ENCODE measurements at regions not wholly inside any gene's neighbourhood (a gene's known extent, or its start where the extent isn't known, plus 50 kb on each side); places are given as distances from the start of the nearest gene placed in this dataset.
A peak's percentile ranks its signal among the peaks of the same experiment; 100 is the strongest.

- DNase-seq (ENCODE audit: low read depth, low spot score): no peak
Observed at GRCh38 chr2:137824501-137824900, 139.8 kb upstream of the HNMT start.

- no peak for DNase-seq (ENCODE audit: low read depth, low spot score)
Observed at GRCh38 chr2:137826373-137827372, 137.6 kb upstream of the HNMT start.

GRCh38 chr2:137828624-137829023 lies 135.6 kb upstream of the HNMT start:
- peak; percentile 11 for DNase-seq (ENCODE audit: low read depth, low spot score)

- DNase-seq (ENCODE audit: low read depth, low spot score): no peak
Observed at GRCh38 chr2:137829251-137829650, 135.0 kb upstream of the HNMT start.

GRCh38 chr2:137834760-137835379 lies 129.4 kb upstream of the HNMT start:
- DNase-seq (ENCODE audit: low read depth, low spot score): no peak

- DNase-seq (ENCODE audit: low read depth, low spot score): no peak
Observed at GRCh38 chr2:137836671-137837070, 127.6 kb upstream of the HNMT start.

GRCh38 chr2:137837830-137838229 lies 126.4 kb upstream of the HNMT start:
- no peak for DNase-seq (ENCODE audit: low read depth, low spot score)

- no peak for DNase-seq (ENCODE audit: low read depth, low spot score)
Observed at GRCh38 chr2:137838255-137839092, 125.8 kb upstream of the HNMT start.

- no peak for DNase-seq (ENCODE audit: low read depth, low spot score)
Observed at GRCh38 chr2:137842430-137842829, 121.8 kb upstream of the HNMT start.

GRCh38 chr2:137842952-137843351 lies 121.3 kb upstream of the HNMT start:
- no peak for DNase-seq (ENCODE audit: low read depth, low spot score)

- DNase-seq (ENCODE audit: low read depth, low spot score): no peak
Observed at GRCh38 chr2:137845422-137845821, 118.9 kb upstream of the HNMT start.

- no peak for DNase-seq (ENCODE audit: low read depth, low spot score)
Observed at GRCh38 chr2:137846993-137847392, 117.3 kb upstream of the HNMT start.

- no peak for DNase-seq (ENCODE audit: low read depth, low spot score)
Observed at GRCh38 chr2:137847443-137847842, 116.8 kb upstream of the HNMT start.

GRCh38 chr2:137857881-137858280 lies 106.4 kb upstream of the HNMT start:
- peak; percentile 50 for DNase-seq (ENCODE audit: low read depth, low spot score)

GRCh38 chr2:137862651-137863050 lies 101.6 kb upstream of the HNMT start:
- no peak for DNase-seq (ENCODE audit: low read depth, low spot score)

GRCh38 chr2:137865954-137866540 lies 98.2 kb upstream of the HNMT start:
- DNase-seq (ENCODE audit: low read depth, low spot score): peak; percentile 67

- DNase-seq (ENCODE audit: low read depth, low spot score): no peak
Observed at GRCh38 chr2:137870682-137871081, 93.6 kb upstream of the HNMT start.

GRCh38 chr2:137872577-137872976 lies 91.7 kb upstream of the HNMT start:
- no peak for DNase-seq (ENCODE audit: low read depth, low spot score)

- no peak for DNase-seq (ENCODE audit: low read depth, low spot score)
Observed at GRCh38 chr2:137873536-137874244, 90.6 kb upstream of the HNMT start.

- DNase-seq (ENCODE audit: low read depth, low spot score): no peak
Observed at GRCh38 chr2:137879121-137879520, 85.2 kb upstream of the HNMT start.

- no peak for DNase-seq (ENCODE audit: low read depth, low spot score)
Observed at GRCh38 chr2:137881711-137882110, 82.6 kb upstream of the HNMT start.

Measured in ELF-1 (cell line).